Mesendoderm (in vitro differentiated cells): ENCODE measurements at regions not wholly inside any gene's neighbourhood (a gene's known extent, or its start where the extent isn't known, plus 50 kb on each side); places are given as distances from the start of the nearest gene placed in this dataset.
A peak's percentile ranks its signal among the peaks of the same experiment; 100 is the strongest.

Experiments
- DNase-seq: peaks from one replicate; pipeline ENCODE4 v3.0.0; 2013
- H2AK5ac ChIP-seq: 2 replicates; pipeline ENCODE4 v1.6.1; 2013; ENCODE audit warnings: low read length, inconsistent platforms
- H2BK120ac ChIP-seq: 2 replicates; pipeline ENCODE4 v1.6.1; 2013; ENCODE audit warnings: low read depth, mild to moderate bottlenecking, low read length, moderate library complexity, mixed read lengths
- H2BK15ac ChIP-seq: replicated peaks from 2 replicates; pipeline ENCODE4 v1.6.1; 2013; ENCODE audit warnings: low read depth, mild to moderate bottlenecking, moderate library complexity
- H2BK5ac ChIP-seq: 2 replicates; pipeline ENCODE4 v1.6.1; 2013; ENCODE audit warnings: low read length, inconsistent platforms
- H3K18ac ChIP-seq: 2 replicates; pipeline ENCODE4 v1.6.1; 2013; ENCODE audit warnings: mild to moderate bottlenecking, low read length, mixed read lengths
- H3K23ac ChIP-seq: one replicate; pipeline ENCODE4 v1.6.1; 2013; ENCODE audit warnings: low read length
- H3K27ac ChIP-seq: 2 replicates; pipeline ENCODE4 v1.5.1; 2013; ENCODE audit warnings: low read depth, mild to moderate bottlenecking, inconsistent platforms, low read length, moderate library complexity
- H3K27me3 ChIP-seq: 2 replicates; pipeline ENCODE4 v1.6.1; 2013; ENCODE audit warnings: low read length, control low read depth, mild to moderate bottlenecking, inconsistent platforms; ENCODE audit not compliant: insufficient read depth, poor library complexity
- H3K36me3 ChIP-seq: 2 replicates; pipeline ENCODE4 v1.6.1; 2013; ENCODE audit warnings: low read length, inconsistent platforms; ENCODE audit not compliant: control insufficient read depth, insufficient read depth
- H3K4ac ChIP-seq: one replicate; pipeline ENCODE4 v1.6.1; 2013; ENCODE audit warnings: low read depth, mild to moderate bottlenecking, low read length, moderate library complexity
- H3K4me1 ChIP-seq: 2 replicates; pipeline ENCODE4 v1.6.1; 2013; ENCODE audit warnings: low read depth, low read length, inconsistent platforms; ENCODE audit not compliant: control insufficient read depth
- H3K4me2 ChIP-seq: 2 replicates; pipeline ENCODE4 v1.6.1; 2013; ENCODE audit warnings: low read length
- H3K4me3 ChIP-seq: 2 replicates; pipeline ENCODE4 v1.5.1; 2013; ENCODE audit warnings: mild to moderate bottlenecking, low read length
- H3K56ac ChIP-seq: one replicate; pipeline ENCODE4 v1.6.1; 2013; ENCODE audit warnings: low read length
- H3K79me1 ChIP-seq: 2 replicates; pipeline ENCODE4 v1.6.1; 2013; ENCODE audit warnings: low read length, inconsistent platforms
- H3K79me2 ChIP-seq: 2 replicates; pipeline ENCODE4 v1.6.1; 2013; ENCODE audit warnings: mild to moderate bottlenecking, low read length; ENCODE audit not compliant: control insufficient read depth, insufficient read depth
- H3K9ac ChIP-seq: 2 replicates; pipeline ENCODE4 v1.6.1; 2013; ENCODE audit warnings: low read length, inconsistent platforms
- H4K5ac ChIP-seq: one replicate; pipeline ENCODE4 v1.6.1; 2013; ENCODE audit warnings: low read length
- H4K8ac ChIP-seq: one replicate; pipeline ENCODE4 v1.6.1; 2013; ENCODE audit warnings: low read depth, mild to moderate bottlenecking, control low read depth, low read length, moderate library complexity
- WGBS: extraction: QIAGEN DNeasy Blood & Tissue Kit; methylation state at CpG from one replicate; pipeline ENCODE4 v1.1.7; 2013; ENCODE audit warnings: low lambda C conversion rate, missing lambda C conversion rate; ENCODE audit not compliant: insufficient coverage; ENCODE audit errors: extremely low coverage; 5-methylcytosine and 5-hydroxymethylcytosine counted together

GRCh38 chr2:129742415-129743180 is 236.9 kb upstream of the RAB6C start:
- no peak overlapping the region for H2AK5ac ChIP-seq
- H2BK5ac ChIP-seq = no peak overlapping the region
- no peaks in the 10 kb centered on the region for H3K27me3 ChIP-seq
- no peak overlapping the region for H3K18ac ChIP-seq
- H3K27ac ChIP-seq = no peak overlapping the region
- H2BK15ac ChIP-seq = no peak overlapping the region
- H3K9ac ChIP-seq = no peak overlapping the region
- no peaks in the 10 kb centered on the region for H3K79me2 ChIP-seq
- no peak overlapping the region for H3K4ac ChIP-seq
- H3K56ac ChIP-seq = no peak overlapping the region
- no peak for DNase-seq
- H4K5ac ChIP-seq = no peak overlapping the region
- no peak overlapping the region for H2BK120ac ChIP-seq
- H4K8ac ChIP-seq = no peak overlapping the region
- H3K23ac ChIP-seq = no peak overlapping the region
- WGBS = no CpG with 5 or more reads among the region's 23 CpGs
- no peaks in the 10 kb centered on the region for H3K36me3 ChIP-seq
- H3K4me3 ChIP-seq = no peak overlapping the region
- H3K79me1 ChIP-seq = no peaks in the 10 kb centered on the region
- no peaks in the 10 kb centered on the region for H3K4me1 ChIP-seq
- no peak overlapping the region for H3K4me2 ChIP-seq

DNA sequence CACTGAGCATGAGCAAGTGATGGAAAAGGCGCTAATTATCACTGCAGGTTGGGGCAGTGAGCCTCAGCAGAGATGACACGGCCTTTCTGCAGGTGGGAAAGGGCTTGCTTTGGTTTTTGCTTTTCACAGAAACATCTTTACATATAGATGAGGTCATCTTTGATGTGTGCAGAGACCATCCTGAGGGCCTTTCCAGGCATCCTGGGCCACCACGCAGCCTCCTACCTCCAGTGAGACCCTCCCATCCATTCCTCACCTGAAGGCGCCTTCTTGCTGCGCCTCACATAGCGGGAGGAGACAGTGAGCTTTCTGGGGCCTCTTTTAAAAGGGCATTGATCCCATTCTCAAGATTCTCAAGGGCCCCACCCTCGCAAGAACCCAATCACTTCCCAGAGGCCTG is 235.3 kb upstream of the RAB6C start:
- no peak overlapping the region for H3K27ac ChIP-seq
- WGBS = no CpG with 5 or more reads among the region's 7 CpGs
- H3K27me3 ChIP-seq = no peaks in the 10 kb centered on the region
- H3K9ac ChIP-seq = no peak overlapping the region
- no peak overlapping the region for H4K5ac ChIP-seq
- H2BK5ac ChIP-seq = no peak overlapping the region
- no peaks in the 10 kb centered on the region for H3K36me3 ChIP-seq
- H4K8ac ChIP-seq = no peak overlapping the region
- no peak overlapping the region for H2BK15ac ChIP-seq
- no peak overlapping the region for H2AK5ac ChIP-seq
- H3K4me3 ChIP-seq = no peak overlapping the region
- DNase-seq = no peak
- no peak overlapping the region for H3K56ac ChIP-seq
- no peak overlapping the region for H3K23ac ChIP-seq
- no peaks in the 10 kb centered on the region for H3K79me1 ChIP-seq
- H2BK120ac ChIP-seq = no peak overlapping the region
- H3K4me1 ChIP-seq = no peaks in the 10 kb centered on the region
- no peaks in the 10 kb centered on the region for H3K79me2 ChIP-seq
- H3K4ac ChIP-seq = no peak overlapping the region
- no peak overlapping the region for H3K4me2 ChIP-seq
- no peak overlapping the region for H3K18ac ChIP-seq

- H2BK120ac ChIP-seq = no peak overlapping the region
- H3K4me3 ChIP-seq = no peak overlapping the region
- H3K9ac ChIP-seq = no peak overlapping the region
- no peak overlapping the region for H3K4me2 ChIP-seq
- no peak overlapping the region for H2BK15ac ChIP-seq
- no peak overlapping the region for H3K23ac ChIP-seq
- no peak overlapping the region for H3K27ac ChIP-seq
- H3K27me3 ChIP-seq = no peaks in the 10 kb centered on the region
- no peak overlapping the region for H3K18ac ChIP-seq
- H3K56ac ChIP-seq = no peak overlapping the region
- H2AK5ac ChIP-seq = no peak overlapping the region
- DNase-seq = peak; percentile 61
- WGBS = no CpG with 5 or more reads among the region's 8 CpGs
- H4K5ac ChIP-seq = no peak overlapping the region
- no peaks in the 10 kb centered on the region for H3K36me3 ChIP-seq
- H3K79me2 ChIP-seq = no peaks in the 10 kb centered on the region
- no peaks in the 10 kb centered on the region for H3K79me1 ChIP-seq
- no peak overlapping the region for H3K4ac ChIP-seq
- no peak overlapping the region for H2BK5ac ChIP-seq
- H4K8ac ChIP-seq = no peak overlapping the region
- H3K4me1 ChIP-seq = no peaks in the 10 kb centered on the region
Observed at GRCh38 chr2:129744649-129745048, 234.8 kb upstream of the RAB6C start.

DNA sequence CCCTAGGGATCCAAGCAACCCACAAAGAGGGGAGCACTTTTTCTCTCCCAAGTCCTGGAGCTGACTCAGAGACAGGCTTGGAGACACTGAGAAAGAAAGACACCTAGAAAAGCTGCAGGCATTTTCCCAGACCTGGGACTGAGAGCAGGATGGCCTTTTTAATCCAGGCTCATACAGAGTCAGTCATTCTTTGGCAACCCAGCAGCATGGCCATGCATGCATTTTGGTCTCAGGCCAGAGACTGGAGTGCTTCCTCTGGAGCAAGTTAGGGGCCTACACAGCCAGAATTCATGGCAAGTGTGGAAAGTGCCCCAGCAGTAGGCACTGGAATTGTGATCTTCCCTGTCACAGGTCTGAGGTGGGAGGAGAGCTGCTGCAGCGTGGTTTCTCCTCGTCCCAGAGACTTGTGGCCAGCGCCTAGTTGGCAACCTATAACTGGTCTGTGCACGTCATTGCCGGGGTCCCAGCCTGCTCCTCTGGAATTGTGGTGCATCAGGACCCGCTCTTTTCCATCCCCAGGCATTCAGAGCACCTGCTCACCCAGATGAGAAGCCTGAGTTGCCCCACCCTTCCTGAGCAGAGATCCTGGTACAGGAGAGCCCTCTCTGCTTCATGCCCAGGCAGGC is 231.9 kb upstream of the RAB6C start:
- H3K9ac ChIP-seq = no peak overlapping the region

GRCh38 chr2:129748250-129748649 is 231.2 kb upstream of the RAB6C start:
- H2BK120ac ChIP-seq = no peak overlapping the region
- no peak for DNase-seq
- no CpG with 5 or more reads among the region's 5 CpGs for WGBS

More for the DNA sequence above, 231.9 kb upstream of the RAB6C start:
- WGBS = no CpG with 5 or more reads among the region's 6 CpGs
- no peak overlapping the region for H4K5ac ChIP-seq
- H2BK120ac ChIP-seq = no peak overlapping the region
- H3K79me2 ChIP-seq = no peaks in the 10 kb centered on the region
- no peak overlapping the region for H4K8ac ChIP-seq
- H3K56ac ChIP-seq = no peak overlapping the region
- H3K27me3 ChIP-seq = no peaks in the 10 kb centered on the region
- H3K4me1 ChIP-seq = no peaks in the 10 kb centered on the region
- no peak overlapping the region for H3K4me2 ChIP-seq
- no peak overlapping the region for H3K27ac ChIP-seq
- no peaks in the 10 kb centered on the region for H3K36me3 ChIP-seq
- H2BK15ac ChIP-seq = no peak overlapping the region
- no peak for DNase-seq
- no peak overlapping the region for H3K23ac ChIP-seq
- no peak overlapping the region for H3K4me3 ChIP-seq
- no peak overlapping the region for H2AK5ac ChIP-seq
- no peak overlapping the region for H2BK5ac ChIP-seq
- H3K18ac ChIP-seq = no peak overlapping the region
- no peak overlapping the region for H3K4ac ChIP-seq
- H3K79me1 ChIP-seq = no peaks in the 10 kb centered on the region

More at GRCh38 chr2:129748250-129748649, 231.2 kb upstream of the RAB6C start:
- H3K27ac ChIP-seq = no peak overlapping the region
- no peaks in the 10 kb centered on the region for H3K27me3 ChIP-seq
- H3K79me2 ChIP-seq = no peaks in the 10 kb centered on the region
- no peak overlapping the region for H3K23ac ChIP-seq
- no peak overlapping the region for H4K8ac ChIP-seq
- H3K36me3 ChIP-seq = no peaks in the 10 kb centered on the region
- no peak overlapping the region for H3K18ac ChIP-seq
- H2AK5ac ChIP-seq = no peak overlapping the region
- peaks cover 4% of the 10 kb centered on the region for H3K4me1 ChIP-seq
- H3K9ac ChIP-seq = no peak overlapping the region
- no peak overlapping the region for H3K4me2 ChIP-seq
- H4K5ac ChIP-seq = no peak overlapping the region
- no peak overlapping the region for H2BK5ac ChIP-seq
- no peak overlapping the region for H3K56ac ChIP-seq
- H3K4ac ChIP-seq = no peak overlapping the region
- no peaks in the 10 kb centered on the region for H3K79me1 ChIP-seq
- no peak overlapping the region for H2BK15ac ChIP-seq
- H3K4me3 ChIP-seq = no peak overlapping the region
